Lung (tissue), 11 donors: ENCODE measurements at regions not wholly inside any gene's neighbourhood (a gene's known extent, or its start where the extent isn't known, plus 50 kb on each side); places are given as distances from the start of the nearest gene placed in this dataset.

Source experiments
- ATAC-seq: fragments of 200-7000 bp; cut with Tn5 transposase; one replicate; pipeline ENCODE4 v1.9.1; 2020; ENCODE audit warnings: moderate number of reproducible peaks; ENCODE audit not compliant: insufficient read depth, low FRiP score
- DNase-seq, 3 donors: peaks; one replicate each; pipeline ENCODE4 v3.0.0-alpha.2; 2013 to 2017
- H3K27ac ChIP-seq, 2 donors: one replicate each; pipeline ENCODE4 v1.5.1; 2013; ENCODE audit warnings: mild to moderate bottlenecking in 2 of 2, moderate library complexity in 2 of 2, control low read depth in 1 of 2, inconsistent platforms in 1 of 2, low read depth in 1 of 2, low read length in 1 of 2
- H3K27me3 ChIP-seq, 3 donors: one replicate each; pipeline ENCODE4 v1.5.1; 2013; ENCODE audit warnings: low read length in 2 of 3; ENCODE audit not compliant: control insufficient read depth in 3 of 3, insufficient read depth in 3 of 3
- H3K36me3 ChIP-seq, 4 donors: one replicate each; pipeline ENCODE4 v1.5.1; 2013; ENCODE audit warnings: low read length in 4 of 4, mild to moderate bottlenecking in 1 of 4, moderate library complexity in 1 of 4; ENCODE audit not compliant: control insufficient read depth in 4 of 4, insufficient read depth in 4 of 4
- H3K4me1 ChIP-seq, 5 donors: one replicate each; pipeline ENCODE4 v1.5.1; 2013; ENCODE audit warnings: low read length in 5 of 5, mild to moderate bottlenecking in 2 of 5, moderate library complexity in 1 of 5; ENCODE audit not compliant: control insufficient read depth in 5 of 5, insufficient read depth in 5 of 5
- H3K4me3 ChIP-seq: one replicate; pipeline ENCODE4 v1.5.1; 2013; ENCODE audit warnings: mild to moderate bottlenecking, control low read depth, moderate library complexity
- H3K9ac ChIP-seq, 2 donors: one replicate each; pipeline ENCODE4 v1.5.1; 2013; ENCODE audit warnings: low read length in 2 of 2, control low read depth in 1 of 2; ENCODE audit not compliant: insufficient read depth in 1 of 2
- H3K9me3 ChIP-seq, 4 donors: one replicate each; pipeline ENCODE4 v1.5.1; 2013; ENCODE audit warnings: low read length in 3 of 4, mild to moderate bottlenecking in 1 of 4, moderate library complexity in 1 of 4; ENCODE audit not compliant: control insufficient read depth in 4 of 4, insufficient read depth in 3 of 4
- WGBS, 2 donors: extraction: QIAGEN DNeasy Blood & Tissue Kit; methylation state at CpG; one replicate each; pipeline ENCODE4 v1.1.7; 2013; 5-methylcytosine and 5-hydroxymethylcytosine counted together
- TF ChIP-seq, protein P1 (sequence below): IDR thresholded peaks from 2 replicates; pipeline ENCODE4 v1.5.1; 2012; ENCODE audit warnings: mild to moderate bottlenecking; ENCODE audit errors: control extremely low read depth, extremely low read depth
- donor health status: control.
- donor health status: control.
- donor health status: Bipolar disorder and iron deficiency.
- donor health status: healthy.
- donor health status: DM: yes; HTN: yes; CAD: no.

DNA sequence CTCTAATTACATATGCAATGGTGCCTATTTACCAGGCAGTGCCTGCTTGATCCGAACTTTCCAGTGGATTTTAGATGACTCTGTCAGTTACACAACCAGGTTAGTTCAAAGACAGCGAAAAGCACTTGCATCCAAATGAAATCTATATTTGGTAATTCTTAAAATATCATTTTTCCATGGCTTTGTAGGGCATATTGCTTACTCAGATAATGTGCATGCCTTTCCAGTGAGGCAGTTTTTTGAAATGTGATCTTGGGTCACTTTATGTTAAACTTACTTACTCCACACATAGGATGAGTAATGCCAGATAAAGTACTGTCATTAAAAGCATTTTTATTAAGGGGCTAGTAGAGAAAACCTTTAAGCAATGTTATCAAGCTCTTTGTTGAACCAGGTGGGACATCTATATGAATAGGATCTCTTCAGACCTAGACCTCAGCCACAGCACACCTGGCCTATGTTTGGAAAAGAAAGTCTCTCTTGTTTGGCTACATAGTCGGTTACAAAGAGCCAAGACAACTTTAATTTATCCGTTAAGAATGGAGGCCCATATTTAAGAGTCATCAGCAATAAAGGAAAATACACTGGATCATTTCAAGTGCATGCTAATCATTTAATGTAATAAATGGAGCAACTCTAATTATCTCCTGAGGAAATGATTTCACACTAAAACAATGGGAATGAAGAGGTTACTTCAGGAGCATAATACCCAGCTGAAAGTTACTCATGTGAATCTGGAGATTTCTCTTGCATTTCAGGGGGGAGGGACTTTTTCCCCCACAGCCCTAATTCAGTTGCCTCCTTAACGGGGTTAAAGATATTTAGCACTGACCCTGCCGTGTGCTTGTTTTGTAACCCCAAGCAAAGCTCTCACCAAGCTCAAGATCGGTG is 56.3 kb upstream of the TMCO5A start:
- H3K4me3 ChIP-seq, result no peak overlapping the region
- no peaks in the 10 kb centered on the region for H3K27me3 ChIP-seq
- no peaks in the 10 kb centered on the region for H3K36me3 ChIP-seq
- H3K9me3 ChIP-seq, result no peaks in the 10 kb centered on the region
- no peak overlapping the region for H3K9ac ChIP-seq
- WGBS, 2 donors, result 67 to 69% methylated on average over 7 of the region's 7 CpGs
- TF ChIP-seq, protein P1, sequence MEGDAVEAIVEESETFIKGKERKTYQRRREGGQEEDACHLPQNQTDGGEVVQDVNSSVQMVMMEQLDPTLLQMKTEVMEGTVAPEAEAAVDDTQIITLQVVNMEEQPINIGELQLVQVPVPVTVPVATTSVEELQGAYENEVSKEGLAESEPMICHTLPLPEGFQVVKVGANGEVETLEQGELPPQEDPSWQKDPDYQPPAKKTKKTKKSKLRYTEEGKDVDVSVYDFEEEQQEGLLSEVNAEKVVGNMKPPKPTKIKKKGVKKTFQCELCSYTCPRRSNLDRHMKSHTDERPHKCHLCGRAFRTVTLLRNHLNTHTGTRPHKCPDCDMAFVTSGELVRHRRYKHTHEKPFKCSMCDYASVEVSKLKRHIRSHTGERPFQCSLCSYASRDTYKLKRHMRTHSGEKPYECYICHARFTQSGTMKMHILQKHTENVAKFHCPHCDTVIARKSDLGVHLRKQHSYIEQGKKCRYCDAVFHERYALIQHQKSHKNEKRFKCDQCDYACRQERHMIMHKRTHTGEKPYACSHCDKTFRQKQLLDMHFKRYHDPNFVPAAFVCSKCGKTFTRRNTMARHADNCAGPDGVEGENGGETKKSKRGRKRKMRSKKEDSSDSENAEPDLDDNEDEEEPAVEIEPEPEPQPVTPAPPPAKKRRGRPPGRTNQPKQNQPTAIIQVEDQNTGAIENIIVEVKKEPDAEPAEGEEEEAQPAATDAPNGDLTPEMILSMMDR, result no peak
- H3K4me1 ChIP-seq, result peaks cover 0 to 11% (median 0%) of the 10 kb centered on the region in 5 donors
- no peak overlapping the region for H3K27ac ChIP-seq
- no peak for ATAC-seq
- DNase-seq, result no peak

DNA sequence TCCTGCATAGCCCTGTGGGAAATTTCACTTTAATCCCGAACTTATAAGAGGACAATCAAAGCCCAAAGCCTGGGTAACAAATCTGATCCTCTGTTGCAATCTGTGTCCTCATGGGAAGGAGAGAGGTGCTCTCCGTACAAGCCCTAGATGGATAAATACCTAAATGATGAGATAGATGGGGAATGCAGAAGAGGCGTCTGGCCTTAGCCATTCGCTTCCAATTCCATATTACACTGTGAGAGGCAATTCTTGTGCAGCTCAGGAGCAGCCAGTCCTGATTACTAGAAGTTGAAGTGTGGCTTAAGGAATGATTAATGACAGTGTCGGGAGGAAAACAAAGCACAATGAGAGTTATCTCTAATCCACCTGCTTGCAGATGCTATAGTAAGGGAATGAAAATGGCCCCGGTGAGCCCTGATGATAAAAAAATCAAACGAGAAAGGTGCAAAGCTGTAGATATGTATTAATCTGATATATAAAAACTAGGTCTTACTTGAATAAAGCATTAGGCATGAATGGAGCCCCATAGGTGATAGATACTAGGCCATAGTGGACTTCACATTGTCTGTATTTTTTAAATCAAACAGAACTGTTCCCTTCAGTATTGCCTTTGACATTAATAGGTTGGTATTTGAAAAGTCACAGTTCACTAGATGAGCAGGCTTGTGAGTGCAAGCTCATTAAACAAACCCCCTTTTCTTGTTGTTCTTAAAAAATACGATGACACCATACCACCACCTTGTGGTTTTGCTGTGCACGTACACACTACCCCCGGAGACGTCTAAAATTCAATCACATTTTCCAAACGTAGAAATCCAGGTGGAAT is 54.2 kb upstream of the TMCO5A start:
- Histone ChIP-seq H3K27ac (no peak overlapping the region), H3K9ac (no peak overlapping the region), H3K9me3 (no peaks in the 10 kb centered on the region), H3K36me3 (no peaks in the 10 kb centered on the region), H3K27me3 (no peaks in the 10 kb centered on the region), H3K4me1 (peaks cover 0 to 5% (median 0%) of the 10 kb centered on the region in 5 donors), H3K4me3 (no peak overlapping the region)
- ATAC-seq (no peak), DNase-seq (peak; percentile 27 to 77 (median 65))
- TF ChIP-seq, protein P1, result no peak
- WGBS, 2 donors, result 34 to 37% methylated on average over 12 of the region's 12 CpGs

DNA sequence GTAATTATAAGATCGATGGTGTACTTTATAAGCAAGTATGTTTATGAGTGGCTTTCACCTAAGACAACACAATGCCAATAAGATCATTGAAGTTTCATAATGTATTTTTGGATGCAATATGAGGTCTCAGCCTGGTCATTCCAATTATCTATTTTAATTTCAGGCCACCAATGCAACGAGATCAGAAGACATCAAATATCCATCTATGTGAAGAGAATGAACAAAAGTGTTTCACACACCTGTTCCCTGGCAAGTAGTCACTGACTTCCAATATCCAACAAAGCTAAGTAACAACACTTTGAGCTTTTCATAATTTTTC is 53.6 kb upstream of the TMCO5A start:
- ATAC-seq (no peak), DNase-seq (no peak)
- Histone ChIP-seq H3K4me3 (no peak overlapping the region), H3K9ac (no peak overlapping the region), H3K27me3 (no peaks in the 10 kb centered on the region), H3K36me3 (no peaks in the 10 kb centered on the region), H3K4me1 (peaks cover 0 to 5% (median 0%) of the 10 kb centered on the region in 5 donors), H3K9me3 (no peaks in the 10 kb centered on the region), H3K27ac (no peak overlapping the region)
- 39 to 57% methylated on average over 2 of the region's 2 CpGs for WGBS, 2 donors
- TF ChIP-seq, protein P1, result no peak
